SK-N-SH (cell line): ENCODE measurements at regions not wholly inside any gene's neighbourhood (a gene's known extent, or its start where the extent isn't known, plus 50 kb on each side); places are given as distances from the start of the nearest gene placed in this dataset.
"Not testable (repeated sequence)": the region's sequence is repeated elsewhere in the genome, so short reads cannot be mapped to it uniquely, and the experiment has no call there.

Experiments
- CTCF ChIA-PET: fragments of 300-600, 350-600 bp; formaldehyde crosslinking; extraction: SDS; loops from one replicate; lab custom pipeline; 2021; lab: Yijun Ruan, JAX
- POLR2A ChIA-PET: fragments of 350-600 bp; sonication (Branson Sonifier 250); formaldehyde crosslinking; extraction: SDS; loops from one replicate; lab custom pipeline; 2020; ENCODE audit warnings: antibody characterized with exemption, inconsistent platforms; lab: Yijun Ruan, JAX
- DNase-seq: peaks from one replicate; pipeline ENCODE4 v3.0.0; 2012
- H2AFZ ChIP-seq: fragments of 200-600 bp; sonication (generic); 2 replicates; pipeline ENCODE4 v1.8.1; 2016; ENCODE audit warnings: antibody characterized with exemption, mild to moderate bottlenecking, low read depth
- H3F3A ChIP-seq: fragments of 200-600 bp; sonication (generic); replicated peaks from 2 replicates; pipeline ENCODE3; 2016; ENCODE audit warnings: antibody characterized with exemption, mild to moderate bottlenecking; ENCODE audit not compliant: insufficient read depth
- H3K27ac ChIP-seq, 2 experiments: fragments of 200-500 bp in 1 of 2; fragments of 200-600 bp in 1 of 2; sonication (Bioruptor generic) in 1 of 2; sonication (generic), shearing (Covaris generic) in 1 of 2; 2 replicates each; pipeline versions ENCODE4 v1.5.1 to v1.6.1; 2014 to 2016; ENCODE audit warnings: low read depth in 2 of 2, inconsistent platforms in 1 of 2, low read length in 1 of 2, mild to moderate bottlenecking in 1 of 2, mixed read lengths in 1 of 2
- H3K27me3 ChIP-seq: fragments of 200-600 bp; sonication (generic), shearing (Covaris generic); 2 replicates; pipeline ENCODE4 v1.6.1; 2016; ENCODE audit warnings: mixed run types; ENCODE audit not compliant: insufficient read depth
- H3K36me3 ChIP-seq, 2 experiments: fragments of 200-500 bp in 1 of 2; fragments of 200-600 bp in 1 of 2; sonication (Bioruptor generic) in 1 of 2; sonication (generic) in 1 of 2; replicated peaks in 1 of 2; 2 replicates each; pipeline versions ENCODE3 to v1.5.1; 2014 to 2016; ENCODE audit warnings: low read length in 1 of 2, mild to moderate bottlenecking in 1 of 2; ENCODE audit not compliant: insufficient read depth in 2 of 2, control insufficient read depth in 1 of 2
- H3K4me1 ChIP-seq, 2 experiments: fragments of 200-500 bp in 1 of 2; fragments of 200-600 bp in 1 of 2; sonication (Bioruptor generic) in 1 of 2; sonication (generic), shearing (Covaris generic) in 1 of 2; 2 replicates each; pipeline versions ENCODE4 v1.5.1 to v1.6.1; 2014 to 2016; ENCODE audit warnings: low read depth in 1 of 2, low read length in 1 of 2, mixed run types in 1 of 2; ENCODE audit not compliant: insufficient read depth in 2 of 2, control insufficient read depth in 1 of 2
- H3K4me2 ChIP-seq: fragments of 200-600 bp; sonication (generic), shearing (Covaris generic); 2 replicates; pipeline ENCODE4 v1.6.1; 2017; ENCODE audit warnings: mixed run types
- H3K4me3 ChIP-seq, 2 experiments: fragments of 200-500 bp in 1 of 2; fragments of 200-600 bp in 1 of 2; sonication (Bioruptor generic) in 1 of 2; sonication (generic), shearing (Covaris generic) in 1 of 2; 2 replicates each; pipeline versions ENCODE4 v1.5.1 to v1.8.1; 2014 to 2016; ENCODE audit warnings: low read depth in 2 of 2, inconsistent platforms in 1 of 2, low read length in 1 of 2, mild to moderate bottlenecking in 1 of 2, mixed read lengths in 1 of 2, moderate library complexity in 1 of 2
- H3K79me2 ChIP-seq: fragments of 200-600 bp; sonication (generic); 2 replicates; pipeline ENCODE4 v1.8.1; 2017; ENCODE audit warnings: mild to moderate bottlenecking; ENCODE audit not compliant: insufficient read depth
- H3K9ac ChIP-seq: fragments of 200-600 bp; sonication (generic); 2 replicates; pipeline ENCODE4 v1.6.1; 2017; ENCODE audit warnings: mixed run types
- H3K9me2 ChIP-seq: fragments of 200-600 bp; sonication (generic); 2 replicates; pipeline ENCODE4 v1.6.1; 2017; ENCODE audit warnings: mixed run types
- H3K9me3 ChIP-seq: fragments of 200-600 bp; sonication (generic); 2 replicates; pipeline ENCODE4 v1.6.1; 2017; ENCODE audit warnings: mixed run types, mild to moderate bottlenecking, moderate library complexity
- H4K20me1 ChIP-seq: fragments of 200-600 bp; sonication (generic); 2 replicates; pipeline ENCODE4 v1.6.1; 2017; ENCODE audit warnings: mild to moderate bottlenecking, mixed run types; ENCODE audit not compliant: insufficient read depth
- FOXJ3 ChIP-seq: sonication (generic); formaldehyde crosslinking; IDR thresholded peaks from 2 replicates; pipeline ENCODE4 v1.5.1; 2020; ENCODE audit warnings: mild to moderate bottlenecking, missing genetic modification reagents
- JUND ChIP-seq: IDR thresholded peaks from 2 replicates; pipeline ENCODE4 v1.4.0; 2012
- POLR2AphosphoS5 ChIP-seq: IDR thresholded peaks from 2 replicates; pipeline ENCODE4 v1.6.1; 2012; ENCODE audit warnings: low read depth, low read length
- TEAD4 ChIP-seq: IDR thresholded peaks from 2 replicates; pipeline ENCODE4 v1.4.0; 2012; ENCODE audit warnings: mild to moderate bottlenecking, borderline replicate concordance; ENCODE audit not compliant: insufficient read depth
- WGBS: methylation state at CpG from one replicate; pipeline ENCODE4 v1.1.6; 2017; ENCODE audit warnings: low lambda C conversion rate; 5-methylcytosine and 5-hydroxymethylcytosine counted together
- TF ChIP-seq, protein P1 (sequence below): IDR thresholded peaks from 2 replicates; pipeline ENCODE4 v1.4.0; 2012; ENCODE audit warnings: low read depth, borderline replicate concordance

GRCh38 chr15:24394303-24394702, 281.3 kb upstream of the NPAP1 start:
- Histone ChIP-seq H3K79me2 (no peaks in the 10 kb centered on the region), H3K4me3 (no peak overlapping the region), H3K4me1 (no peaks in the 10 kb centered on the region), H2AFZ (no peak overlapping the region), H3K9me2 (no peaks in the 10 kb centered on the region), H3K27ac (no peak overlapping the region), H3K4me2 (no peak overlapping the region), H3K36me3 (no peaks in the 10 kb centered on the region), H3K27me3 (no peaks in the 10 kb centered on the region), H4K20me1 (no peaks in the 10 kb centered on the region), H3K9ac (no peak overlapping the region), H3K9me3 (no peaks in the 10 kb centered on the region), H3F3A (no peaks in the 10 kb centered on the region)
- CTCF ChIA-PET: no interaction called here
- 13% methylated on average over 1 of the region's 1 CpG for WGBS
- POLR2A ChIA-PET: no interaction called here
- DNase-seq: no peak
- TF ChIP-seq TEAD4 (no peak), JUND (no peak), FOXJ3 (CRISPR knock-in tag) (no peak), POLR2AphosphoS5 (no peak)
- TF ChIP-seq, protein P1, sequence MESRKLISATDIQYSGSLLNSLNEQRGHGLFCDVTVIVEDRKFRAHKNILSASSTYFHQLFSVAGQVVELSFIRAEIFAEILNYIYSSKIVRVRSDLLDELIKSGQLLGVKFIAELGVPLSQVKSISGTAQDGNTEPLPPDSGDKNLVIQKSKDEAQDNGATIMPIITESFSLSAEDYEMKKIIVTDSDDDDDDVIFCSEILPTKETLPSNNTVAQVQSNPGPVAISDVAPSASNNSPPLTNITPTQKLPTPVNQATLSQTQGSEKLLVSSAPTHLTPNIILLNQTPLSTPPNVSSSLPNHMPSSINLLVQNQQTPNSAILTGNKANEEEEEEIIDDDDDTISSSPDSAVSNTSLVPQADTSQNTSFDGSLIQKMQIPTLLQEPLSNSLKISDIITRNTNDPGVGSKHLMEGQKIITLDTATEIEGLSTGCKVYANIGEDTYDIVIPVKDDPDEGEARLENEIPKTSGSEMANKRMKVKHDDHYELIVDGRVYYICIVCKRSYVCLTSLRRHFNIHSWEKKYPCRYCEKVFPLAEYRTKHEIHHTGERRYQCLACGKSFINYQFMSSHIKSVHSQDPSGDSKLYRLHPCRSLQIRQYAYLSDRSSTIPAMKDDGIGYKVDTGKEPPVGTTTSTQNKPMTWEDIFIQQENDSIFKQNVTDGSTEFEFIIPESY: no peak

DNA sequence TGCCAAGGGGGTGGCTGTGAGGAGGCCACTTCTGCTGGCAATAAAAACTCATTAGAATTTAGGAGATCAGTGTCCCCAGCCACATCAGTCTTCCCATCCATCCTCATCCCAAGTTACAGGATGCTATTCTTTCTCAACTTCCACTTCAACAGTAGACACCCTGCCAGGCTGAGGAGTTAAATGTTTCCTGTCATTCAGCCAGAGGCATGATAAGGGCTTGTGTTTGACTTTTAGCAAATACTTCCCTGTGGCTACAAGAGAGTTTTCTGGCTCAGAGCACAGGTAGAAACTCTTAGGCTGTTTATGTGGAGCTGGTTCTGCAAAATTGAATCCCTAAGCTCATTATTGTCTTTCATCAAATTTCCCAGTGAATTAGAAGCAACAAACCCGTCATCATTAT, 262.9 kb upstream of the NPAP1 start:
- H3K4me3 ChIP-seq, DNase-seq, H3K9me3 ChIP-seq, H3K79me2 ChIP-seq, H3K4me2 ChIP-seq, H3K9me2 ChIP-seq, H3K4me1 ChIP-seq, CTCF ChIA-PET, H4K20me1 ChIP-seq, H2AFZ ChIP-seq, H3K27me3 ChIP-seq, H3K36me3 ChIP-seq, POLR2A ChIA-PET, H3K27ac ChIP-seq, H3F3A ChIP-seq, H3K9ac ChIP-seq: not testable (repeated sequence)
- 0% methylated on average over 1 of the region's 1 CpG for WGBS

- H3K79me2 ChIP-seq, H2AFZ ChIP-seq, H3K4me1 ChIP-seq, H3K9ac ChIP-seq, H3K9me3 ChIP-seq, DNase-seq, H3K36me3 ChIP-seq, H3K27ac ChIP-seq, H3K27me3 ChIP-seq, POLR2A ChIA-PET, H3K9me2 ChIP-seq, H3K4me3 ChIP-seq, CTCF ChIA-PET, H3F3A ChIP-seq, H3K4me2 ChIP-seq, H4K20me1 ChIP-seq: not testable (repeated sequence)
- 5% methylated on average over 15 of the region's 20 CpGs for WGBS
Measured at GRCh38 chr15:24426286-24427054, 249.1 kb upstream of the NPAP1 start.

DNA sequence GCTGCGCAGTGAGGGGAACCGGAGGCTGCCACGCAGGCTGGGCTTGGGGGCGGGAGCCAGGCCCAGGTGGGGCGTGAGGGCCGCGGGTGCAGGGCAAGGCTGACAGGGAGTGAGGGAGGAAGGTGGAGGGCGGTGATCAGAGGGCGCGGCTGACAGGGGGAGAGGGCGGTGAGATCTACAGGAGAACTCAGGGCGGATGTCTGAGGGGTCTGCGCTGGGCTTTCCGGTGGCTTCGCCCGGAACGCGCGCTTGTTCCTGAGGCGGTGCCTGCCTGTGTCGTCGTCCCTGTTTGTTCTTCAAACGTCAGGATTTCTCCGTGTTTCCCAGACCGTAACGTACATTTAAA, 248.5 kb upstream of the NPAP1 start:
- H3K4me1 ChIP-seq, H3K4me3 ChIP-seq, H2AFZ ChIP-seq, DNase-seq, H3K9ac ChIP-seq, H4K20me1 ChIP-seq, H3K9me3 ChIP-seq, H3F3A ChIP-seq, H3K9me2 ChIP-seq, H3K79me2 ChIP-seq, H3K27ac ChIP-seq, CTCF ChIA-PET, H3K36me3 ChIP-seq, POLR2A ChIA-PET, H3K27me3 ChIP-seq, H3K4me2 ChIP-seq: not testable (repeated sequence)
- 14% methylated on average over 20 of the region's 26 CpGs for WGBS

DNA sequence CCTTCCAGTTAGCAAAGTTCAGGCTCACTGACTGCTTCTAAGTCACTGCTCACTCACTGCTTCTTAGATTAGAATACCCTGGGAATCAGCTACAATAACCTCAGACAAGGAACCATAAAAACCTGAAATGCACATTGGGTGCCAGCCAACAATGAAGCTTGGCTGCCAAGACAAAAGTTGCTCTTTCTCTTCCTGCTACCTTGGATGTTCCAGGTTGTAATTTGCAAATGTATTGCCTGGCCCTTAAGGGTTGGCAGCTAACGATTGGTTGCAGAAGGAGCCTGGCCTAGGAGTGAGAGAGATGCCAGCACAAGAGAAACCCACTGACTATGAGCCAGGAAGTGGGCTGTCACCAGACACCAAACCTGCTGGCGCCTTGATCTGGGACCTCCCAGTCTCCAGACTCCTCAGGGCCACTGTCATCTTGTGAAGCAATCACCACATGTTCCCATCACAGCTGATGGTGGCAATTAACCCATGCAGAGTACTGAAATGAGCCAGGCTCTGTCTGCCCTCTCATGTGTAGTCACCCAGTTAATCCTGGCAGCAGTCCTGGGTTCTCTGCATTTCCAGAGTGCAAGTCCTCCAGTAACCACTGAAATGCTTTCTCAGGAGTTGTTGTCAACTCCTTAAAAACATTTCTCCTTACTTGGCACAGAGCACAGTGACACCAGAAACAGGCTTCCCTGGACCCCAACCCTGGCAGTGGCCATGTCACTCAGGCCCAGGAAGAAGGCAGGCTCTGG, 240.3 kb upstream of the NPAP1 start:
- H3K27me3 ChIP-seq: not testable (repeated sequence)

More for the DNA sequence above, 240.3 kb upstream of the NPAP1 start:
- H3K4me2 ChIP-seq, H2AFZ ChIP-seq, POLR2A ChIA-PET, H3K79me2 ChIP-seq, H3K9me2 ChIP-seq, H3F3A ChIP-seq, H4K20me1 ChIP-seq, H3K4me1 ChIP-seq, H3K36me3 ChIP-seq, H3K9me3 ChIP-seq, H3K4me3 ChIP-seq, H3K9ac ChIP-seq, CTCF ChIA-PET, H3K27ac ChIP-seq, DNase-seq: not testable (repeated sequence)
- 0% methylated on average over 2 of the region's 2 CpGs for WGBS
